K562 (cell line): ENCODE measurements at regions not wholly inside any gene's neighbourhood (a gene's known extent, or its start where the extent isn't known, plus 50 kb on each side); places are given as distances from the start of the nearest gene placed in this dataset.

Source experiments
- ATAC-seq: fragments of 200-7000 bp; cut with Tn5 transposase; 3 replicates; pipeline ENCODE4 v1.9.1; 2020; ENCODE audit warnings: moderate library complexity
- BruUV-seq: library from RNA; stranded (reverse); fragments of 400-500 nt; replicated peaks from 2 replicates; lab custom pipeline; 2021; lab: Mats Ljungman, UMichigan
- CTCF ChIA-PET: fragments of 300-600 bp; formaldehyde crosslinking; extraction: SDS; loops from one replicate; lab custom pipeline; 2021; ENCODE audit warnings: low intra/inter-chr PET ratio; lab: Yijun Ruan, JAX
- POLR2A ChIA-PET: fragments of 300-600, 350-650 bp; sonication (Branson Sonifier 250); formaldehyde crosslinking; extraction: SDS; loops from one replicate; lab custom pipeline; 2021; ENCODE audit warnings: antibody characterized with exemption, inconsistent platforms; lab: Yijun Ruan, JAX
- DNase-seq, 4 experiments: peaks; one replicate each; pipeline versions ENCODE4 v3.0.0 to v3.0.0-alpha.2; 2011 to 2018; ENCODE audit warnings: low spot score in 3 of 4, mixed read lengths in 3 of 4; ENCODE audit errors: extremely low read depth in 1 of 4
- FAIRE-seq: peaks from 2 replicates; lab custom pipeline; 2011; peaks lifted over from hg19 to GRCh38; lab: Jason Lieb, UNC
- H2AFZ ChIP-seq: 2 replicates; pipeline ENCODE4 v1.6.0; 2011; ENCODE audit warnings: low read depth, low read length, control low read depth, inconsistent platforms
- H3K27ac ChIP-seq: fragments of 200-600 bp; 3 replicates; pipeline ENCODE4 v1.8.0; 2011; ENCODE audit warnings: low read depth, mild to moderate bottlenecking, control low read depth, inconsistent platforms, low read length, moderate library complexity, mixed read lengths; ENCODE audit errors: extremely low read depth
- H3K27me3 ChIP-seq, 2 experiments: fragments of 300-600 bp in 1 of 2; 2 replicates in 1 of 2; 3 replicates in 1 of 2; pipeline versions ENCODE4 v1.6.0 to v1.8.0; 2011; ENCODE audit warnings: inconsistent platforms in 2 of 2, low read length in 2 of 2, mild to moderate bottlenecking in 1 of 2, mixed read lengths in 1 of 2, moderate library complexity in 1 of 2; ENCODE audit not compliant: control insufficient read depth in 2 of 2, insufficient read depth in 2 of 2
- H3K36me3 ChIP-seq: fragments of 300-600 bp; 3 replicates; pipeline ENCODE4 v1.8.0; 2011; ENCODE audit warnings: mild to moderate bottlenecking, low read length, inconsistent platforms; ENCODE audit not compliant: control insufficient read depth, insufficient read depth
- H3K4me1 ChIP-seq, 2 experiments: fragments of 200-600 bp in 1 of 2; replicated peaks in 1 of 2; 2 replicates in 1 of 2; 3 replicates in 1 of 2; pipeline versions ENCODE4 v1.5.1 to v1.8.0; 2011; ENCODE audit warnings: inconsistent platforms in 2 of 2, low read length in 2 of 2, mild to moderate bottlenecking in 1 of 2, mixed read lengths in 1 of 2, moderate library complexity in 1 of 2; ENCODE audit not compliant: control insufficient read depth in 2 of 2, insufficient read depth in 2 of 2
- H3K4me2 ChIP-seq: 2 replicates; pipeline ENCODE4 v1.6.1; 2011; ENCODE audit warnings: low read length, control low read depth, inconsistent platforms, mixed read lengths; ENCODE audit not compliant: insufficient read depth
- H3K4me3 ChIP-seq: fragments of 200-600 bp; sonication (generic), shearing (Covaris generic); 2 replicates; pipeline ENCODE4 v1.5.1; 2016; ENCODE audit warnings: control low read depth, inconsistent platforms
- H3K79me2 ChIP-seq: fragments of 200-600 bp; 3 replicates; pipeline ENCODE4 v1.8.0; 2011; ENCODE audit warnings: low read length, inconsistent platforms; ENCODE audit not compliant: control insufficient read depth, insufficient read depth
- H3K9ac ChIP-seq, 2 experiments: 2 replicates each; pipeline versions ENCODE4 v1.6.0 to v1.6.1; 2011; ENCODE audit warnings: low read depth in 2 of 2, low read length in 2 of 2, control low read depth in 1 of 2, inconsistent platforms in 1 of 2, mild to moderate bottlenecking in 1 of 2, mixed read lengths in 1 of 2; ENCODE audit not compliant: insufficient read depth in 1 of 2
- H3K9me1 ChIP-seq: one replicate; pipeline ENCODE4 v1.6.0; 2011; ENCODE audit warnings: inconsistent platforms, mild to moderate bottlenecking, low read length, moderate library complexity; ENCODE audit not compliant: control insufficient read depth, insufficient read depth
- H3K9me3 ChIP-seq: replicated peaks from 2 replicates; pipeline ENCODE4 v1.5.1; 2011; ENCODE audit warnings: low read depth, low read length, inconsistent platforms; ENCODE audit not compliant: control insufficient read depth, insufficient read depth
- H4K20me1 ChIP-seq: replicated peaks from 2 replicates; pipeline ENCODE4 v1.6.1; 2011; ENCODE audit warnings: low read length, inconsistent platforms, mixed read lengths; ENCODE audit not compliant: control insufficient read depth, insufficient read depth
- CBX1 ChIP-seq: sonication (generic); IDR thresholded peaks from 2 replicates; pipeline ENCODE4 v1.6.1; 2016; ENCODE audit warnings: antibody characterized with exemption, low read depth, mild to moderate bottlenecking
- MEF2A ChIP-seq: IDR thresholded peaks from 2 replicates; pipeline ENCODE4 v1.6.1; 2011; ENCODE audit warnings: low read depth, mild to moderate bottlenecking, low read length, moderate library complexity; ENCODE audit not compliant: control insufficient read depth
- NCOA1 ChIP-seq: fragments of 450-650 bp; IDR thresholded peaks from 2 replicates; pipeline ENCODE4 v1.6.1; 2016; ENCODE audit warnings: low read depth
- RBM22 ChIP-seq: fragments of 200-400 bp; formaldehyde crosslinking; IDR thresholded peaks from 2 replicates; pipeline ENCODE4 v1.6.1; 2018; ENCODE audit warnings: low read length, low read depth; ENCODE audit not compliant: poor library complexity, severe bottlenecking
- RERE ChIP-seq: sonication (generic); formaldehyde crosslinking; IDR thresholded peaks from 2 replicates; pipeline ENCODE4 v1.8.0; 2023; ENCODE audit warnings: missing genetic modification reagents, mild to moderate bottlenecking, borderline replicate concordance
- WHSC1 ChIP-seq: IDR thresholded peaks from one replicate; pipeline ENCODE4 v1.6.1; 2012; ENCODE audit warnings: low read length, control low read depth, inconsistent platforms
- ZFP36 ChIP-seq: fragments of 150-350 bp; IDR thresholded peaks from 2 replicates; pipeline ENCODE4 v1.6.1; 2018; ENCODE audit warnings: low read length, low read depth; ENCODE audit not compliant: partially characterized antibody
- ZNF639 ChIP-seq, 2 experiments: fragments of 200-800 bp in 1 of 2; sonication (Bioruptor generic) in 1 of 2; sonication (generic) in 1 of 2; formaldehyde crosslinking in 1 of 2; IDR thresholded peaks in 1 of 2; conservative IDR thresholded peaks in 1 of 2; 2 replicates each; pipeline versions ENCODE4 v1.5.0 to v1.6.1; 2016 to 2020; ENCODE audit warnings: missing compliant biosample characterization in 1 of 2, missing genetic modification characterization in 1 of 2, missing genetic modification reagents in 1 of 2
- ZZZ3 ChIP-seq: fragments of 450-650 bp; IDR thresholded peaks from 2 replicates; pipeline ENCODE4 v1.6.1; 2016; ENCODE audit warnings: antibody characterized with exemption, mild to moderate bottlenecking, moderate library complexity
- in situ Hi-C: fragments of 300-500 bp; cut with MboI; formaldehyde crosslinking; loops from 4 replicates; pipeline ENCODE4 v1.15.0; 2018; ENCODE audit warnings: inconsistent platforms, mixed read lengths
- intact Hi-C: fragments of 100-400 bp; cut with micrococcal nuclease; formaldehyde crosslinking; loops from 2 replicates; pipeline ENCODE4 v1.14.2; 2022

GRCh38 chr11:29538339-29539036, 478.3 kb downstream of the KCNA4 start:
- H3K36me3 ChIP-seq, result no peaks in the 10 kb centered on the region
- POLR2A ChIA-PET, result no interaction called here
- H3K27ac ChIP-seq, result no peak overlapping the region
- no peaks in the 10 kb centered on the region for H3K9me3 ChIP-seq
- no peak overlapping the region for H3K9ac ChIP-seq
- DNase-seq (no peak), FAIRE-seq (no peak), ATAC-seq (no peak)
- H2AFZ ChIP-seq, result no peak overlapping the region
- BruUV-seq, result no TSS peak
- no peak overlapping the region for H3K4me2 ChIP-seq
- intact Hi-C loops (no loop called here), in situ Hi-C loops (no loop called here)
- no peaks in the 10 kb centered on the region for H4K20me1 ChIP-seq
- no peaks in the 10 kb centered on the region for H3K79me2 ChIP-seq
- H3K27me3 ChIP-seq, result no peaks in the 10 kb centered on the region
- no peaks in the 10 kb centered on the region for H3K9me1 ChIP-seq
- TF ChIP-seq MEF2A (no peak), WHSC1 (no peak)
- H3K4me1 ChIP-seq, result no peaks in the 10 kb centered on the region
- no peak overlapping the region for H3K4me3 ChIP-seq
- CTCF ChIA-PET, result no interaction called here

GRCh38 chr11:29534836-29535235, 482.0 kb downstream of the KCNA4 start:
- POLR2A ChIA-PET, result no interaction called here
- TF ChIP-seq NCOA1 (no peak), RBM22 (no peak), CBX1 (no peak), ZFP36 (no peak), ZZZ3 (no peak), ZNF639 (CRISPR knock-in tag; conservative IDR thresholded peaks at IDR 0.05 in 1 of 2, IDR thresholded peaks at IDR 0.05 in 1 of 2) (no peak), RERE (CRISPR knock-in tag) (no peak)

More at GRCh38 chr11:29534836-29535235, 482.0 kb downstream of the KCNA4 start:
- FAIRE-seq (no peak), ATAC-seq (no peak), DNase-seq (no peak)
- CTCF ChIA-PET, result no interaction called here
- in situ Hi-C loops, result no loop called here
- Histone ChIP-seq H3K79me2 (no peaks in the 10 kb centered on the region), H3K27me3 (no peaks in the 10 kb centered on the region), H3K27ac (no peak overlapping the region), H3K4me1 (no peaks in the 10 kb centered on the region), H4K20me1 (no peaks in the 10 kb centered on the region), H3K9me3 (no peaks in the 10 kb centered on the region), H3K36me3 (no peaks in the 10 kb centered on the region), H3K4me3 (no peak overlapping the region), H3K4me2 (no peak overlapping the region), H3K9ac (no peak overlapping the region), H3K9me1 (no peaks in the 10 kb centered on the region), H2AFZ (no peak overlapping the region)
- BruUV-seq, result no TSS peak
- intact Hi-C loops, result no loop called here
